BJ (cell line): ENCODE measurements at regions not wholly inside any gene's neighbourhood (a gene's known extent, or its start where the extent isn't known, plus 50 kb on each side); places are given as distances from the start of the nearest gene placed in this dataset.
"Not testable (repeated sequence)": the region's sequence is repeated elsewhere in the genome, so short reads cannot be mapped to it uniquely, and the experiment has no call there.

Source experiments
- CTCF ChIA-PET: fragments of 350-600 bp; formaldehyde crosslinking; extraction: SDS; loops from one replicate; lab custom pipeline; 2021; ENCODE audit warnings: antibody characterized with exemption, inconsistent platforms; lab: Yijun Ruan, JAX
- POLR2A ChIA-PET: fragments of 300-600 bp; sonication (Branson Sonifier 250); formaldehyde crosslinking; extraction: SDS; loops from one replicate; lab custom pipeline; 2021; ENCODE audit warnings: antibody characterized with exemption; lab: Charles Lee
- DNase-seq: peaks from one replicate; pipeline ENCODE4 v3.0.0-alpha.2; 2011; ENCODE audit warnings: low read depth
- H3K27me3 ChIP-seq: 2 replicates; pipeline ENCODE4 v1.6.0; 2011; ENCODE audit warnings: low read length; ENCODE audit not compliant: control insufficient read depth, insufficient read depth
- H3K36me3 ChIP-seq: 2 replicates; pipeline ENCODE4 v1.5.1; 2011; ENCODE audit warnings: low read length; ENCODE audit not compliant: control insufficient read depth, insufficient read depth
- H3K4me3 ChIP-seq: 2 replicates; pipeline ENCODE4 v1.5.1; 2011; ENCODE audit warnings: low read depth, mild to moderate bottlenecking, control low read depth, low read length

DNA sequence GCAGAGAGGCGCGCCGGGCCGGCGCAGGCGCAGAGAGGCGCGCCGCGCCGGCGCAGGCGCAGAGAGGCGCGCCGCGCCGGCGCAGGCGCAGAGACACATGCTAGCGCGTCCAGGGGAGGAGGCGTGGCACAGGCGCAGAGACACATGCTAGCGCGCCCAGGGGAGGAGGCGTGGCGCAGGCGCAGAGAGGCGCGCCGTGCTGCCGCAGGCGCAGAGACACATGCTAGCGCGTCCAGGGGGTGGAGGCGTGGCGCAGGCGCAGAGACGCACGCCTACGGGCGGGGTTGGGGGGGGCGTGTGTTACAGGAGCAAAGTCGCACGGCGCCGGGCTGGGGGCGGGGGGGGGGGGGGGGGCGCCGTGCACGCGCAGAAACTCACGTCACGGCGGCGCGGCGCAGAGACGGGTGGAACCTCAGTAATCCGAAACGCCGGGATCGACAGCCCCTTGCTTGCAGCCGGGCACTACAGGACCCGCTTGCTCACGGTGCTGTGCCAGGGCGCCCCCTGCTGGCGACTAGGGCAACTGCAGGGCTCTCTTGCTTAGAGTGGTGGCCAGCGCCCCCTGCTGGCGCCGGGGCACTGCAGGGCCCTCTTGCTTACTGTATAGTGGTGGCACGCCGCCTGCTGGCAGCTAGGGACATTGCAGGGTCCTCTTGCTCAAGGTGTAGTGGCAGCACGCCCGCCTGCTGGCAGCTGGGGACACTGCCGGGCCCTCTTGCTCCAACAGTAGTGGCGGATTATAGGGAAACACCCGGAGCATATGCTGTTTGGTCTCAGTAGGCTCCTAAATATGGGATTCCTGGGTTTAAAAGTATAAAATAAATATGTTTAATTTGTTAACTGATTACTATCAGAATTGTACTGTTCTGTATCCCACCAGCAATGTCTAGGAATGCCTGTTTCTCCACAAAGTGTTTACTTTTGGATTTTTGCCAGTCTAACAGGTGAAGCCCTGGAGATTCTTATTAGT is 269.9 kb downstream of the OR4F29 start:
- H3K36me3 ChIP-seq, CTCF ChIA-PET, POLR2A ChIA-PET, DNase-seq, H3K4me3 ChIP-seq, H3K27me3 ChIP-seq: not testable (repeated sequence)

DNA sequence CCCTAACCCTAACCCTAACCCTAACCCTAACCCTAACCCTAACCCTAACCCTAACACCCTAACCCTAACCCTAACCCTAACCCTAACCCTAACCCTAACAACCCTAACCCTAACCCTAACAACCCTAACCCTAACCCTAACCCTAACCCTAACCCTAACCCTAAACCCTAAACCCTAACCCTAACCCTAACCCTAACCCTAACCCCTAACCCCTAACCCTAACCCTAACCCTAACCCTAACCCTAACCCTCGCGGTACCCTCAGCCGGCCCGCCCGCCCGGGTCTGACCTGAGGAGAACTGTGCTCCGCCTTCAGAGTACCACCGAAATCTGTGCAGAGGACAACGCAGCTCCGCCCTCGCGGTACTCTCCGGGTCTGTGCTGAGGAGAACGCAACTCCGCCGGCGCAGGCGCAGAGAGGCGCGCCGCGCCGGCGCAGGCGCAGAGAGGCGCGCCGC is 270.7 kb downstream of the OR4F29 start:
- CTCF ChIA-PET, H3K27me3 ChIP-seq, H3K36me3 ChIP-seq, DNase-seq, POLR2A ChIA-PET, H3K4me3 ChIP-seq: not testable (repeated sequence)

DNA sequence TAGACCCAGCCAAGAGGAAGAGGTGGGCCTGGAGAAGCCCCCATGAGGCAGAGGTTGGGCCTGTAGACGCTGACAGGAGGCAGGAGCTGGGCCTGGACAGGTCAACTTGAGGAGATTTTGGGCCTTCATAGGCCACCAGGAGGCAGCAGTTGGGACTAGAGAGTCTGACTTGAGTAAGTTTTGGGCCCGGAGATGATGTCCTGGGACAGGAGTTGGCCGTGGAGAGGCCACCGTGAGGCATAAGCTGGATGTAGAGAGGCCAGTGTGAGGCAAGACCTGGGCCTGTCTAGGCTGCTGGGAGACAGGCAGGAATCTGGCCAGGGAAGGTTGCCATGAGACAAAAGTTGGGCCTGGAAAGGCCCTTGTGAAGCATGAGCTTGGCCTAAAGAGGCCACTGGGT is 312.6 kb downstream of the OR4F29 start:
- H3K27me3 ChIP-seq, DNase-seq, H3K4me3 ChIP-seq, CTCF ChIA-PET, POLR2A ChIA-PET, H3K36me3 ChIP-seq: not testable (repeated sequence)

DNA sequence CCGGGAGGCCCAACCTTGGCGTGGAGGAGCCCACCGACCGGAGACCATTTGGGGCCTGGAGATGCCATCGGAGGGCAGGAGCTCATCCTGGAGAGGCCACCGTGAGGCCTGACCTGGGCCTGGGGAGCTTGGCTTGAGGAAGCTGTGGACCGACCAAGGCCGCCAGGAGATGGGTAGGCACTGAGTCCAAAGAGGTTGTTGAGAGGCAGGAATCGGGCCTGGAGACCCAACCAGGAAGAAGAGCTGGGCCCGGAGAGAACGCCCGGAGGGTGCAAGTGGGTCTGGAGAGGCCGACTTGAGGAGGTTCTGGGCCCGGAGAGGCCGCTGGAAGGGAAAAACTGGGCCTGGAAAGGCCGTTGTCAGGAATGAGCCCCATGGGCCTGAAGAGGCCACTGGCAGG is 313.8 kb downstream of the OR4F29 start:
- H3K27me3 ChIP-seq, H3K36me3 ChIP-seq, DNase-seq, H3K4me3 ChIP-seq, POLR2A ChIA-PET, CTCF ChIA-PET: not testable (repeated sequence)

DNA sequence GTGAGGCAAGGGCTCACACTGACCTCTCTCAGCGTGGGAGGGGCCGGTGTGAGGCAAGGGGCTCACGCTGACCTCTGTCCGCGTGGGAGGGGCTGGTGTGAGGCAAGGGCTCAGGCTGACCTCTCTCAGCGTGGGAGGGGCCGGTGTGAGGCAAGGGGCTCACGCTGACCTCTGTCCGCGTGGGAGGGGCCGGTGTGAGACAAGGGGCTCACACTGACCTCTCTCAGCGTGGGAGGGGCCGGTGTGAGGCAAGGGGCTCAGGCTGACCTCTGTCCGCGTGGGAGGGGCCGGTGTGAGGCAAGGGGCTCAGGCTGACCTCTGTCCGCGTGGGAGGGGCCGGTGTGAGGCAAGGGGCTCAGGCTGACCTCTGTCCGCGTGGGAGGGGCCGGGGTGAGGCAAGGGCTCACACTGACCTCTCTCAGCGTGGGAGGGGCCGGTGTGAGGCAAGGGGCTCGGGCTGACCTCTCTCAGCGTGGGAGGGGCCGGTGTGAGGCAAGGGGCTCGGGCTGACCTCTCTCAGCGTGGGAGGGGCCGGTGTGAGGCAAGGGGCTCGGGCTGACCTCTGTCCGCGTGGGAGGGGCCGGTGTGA is 315.0 kb downstream of the OR4F29 start:
- H3K27me3 ChIP-seq: not testable (repeated sequence)

DNA sequence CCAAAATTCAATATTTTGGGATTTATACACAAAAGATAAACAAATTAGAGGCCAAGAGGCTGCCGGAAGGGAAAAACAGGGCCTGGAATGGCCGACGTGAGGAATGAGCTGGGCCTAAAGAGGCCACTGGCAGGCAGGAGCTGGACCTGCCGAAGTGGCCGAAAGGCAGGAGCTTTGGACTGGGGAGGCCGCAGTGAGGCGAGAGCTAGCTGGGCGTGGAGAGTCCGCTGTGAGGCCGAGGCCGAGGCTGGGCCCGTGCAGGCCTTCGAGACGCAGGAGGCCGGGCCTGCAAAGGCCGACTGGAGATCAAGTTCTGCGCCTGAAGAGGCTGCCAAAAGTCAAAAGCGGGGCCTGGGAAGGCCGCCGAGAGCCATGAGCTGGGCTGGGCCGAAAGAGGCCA is 316.5 kb downstream of the OR4F29 start:
- H3K36me3 ChIP-seq, POLR2A ChIA-PET, DNase-seq, H3K27me3 ChIP-seq, H3K4me3 ChIP-seq, CTCF ChIA-PET: not testable (repeated sequence)

More for the DNA sequence above, 315.0 kb downstream of the OR4F29 start:
- POLR2A ChIA-PET, DNase-seq, CTCF ChIA-PET, H3K36me3 ChIP-seq, H3K4me3 ChIP-seq: not testable (repeated sequence)

DNA sequence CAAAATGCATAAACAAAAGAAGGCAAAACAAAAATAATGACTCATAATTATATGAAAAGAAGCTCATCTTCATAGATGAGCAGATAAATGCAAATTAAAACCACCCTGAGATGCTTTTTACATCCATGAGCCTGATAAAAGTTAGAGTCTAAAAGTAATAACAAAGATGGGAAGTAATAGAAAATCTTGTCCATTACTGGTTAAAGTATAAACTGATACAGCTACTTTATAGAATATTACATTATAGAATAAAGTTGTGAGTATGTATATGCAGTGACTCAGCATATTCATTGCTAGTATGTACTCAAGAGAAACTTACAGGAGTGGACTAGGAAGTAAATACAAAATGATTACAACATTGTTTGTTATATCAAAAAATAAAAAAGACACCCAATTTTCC is 333.0 kb downstream of the OR4F29 start:
- H3K4me3 ChIP-seq, CTCF ChIA-PET, DNase-seq, H3K27me3 ChIP-seq, POLR2A ChIA-PET, H3K36me3 ChIP-seq: not testable (repeated sequence)

DNA sequence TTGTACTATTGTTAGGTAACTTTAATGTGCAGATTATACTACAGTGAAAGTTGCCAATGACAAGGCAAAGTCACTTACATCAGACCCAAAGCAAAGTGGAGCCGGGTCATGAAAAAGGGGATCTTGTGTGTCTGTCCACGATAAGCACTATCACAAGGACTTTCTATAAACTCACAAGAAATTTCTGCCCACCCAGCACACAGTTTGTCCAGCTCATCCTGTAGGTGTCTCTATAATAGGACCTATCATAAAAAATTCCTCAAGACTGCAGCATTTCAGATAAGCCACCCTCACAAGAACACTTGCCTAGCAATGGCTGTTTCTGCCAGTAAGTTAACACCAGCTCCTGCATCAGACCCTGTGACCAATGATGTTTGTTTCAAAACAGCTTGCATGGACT is 335.9 kb downstream of the OR4F29 start:
- CTCF ChIA-PET: not testable (repeated sequence)

DNA sequence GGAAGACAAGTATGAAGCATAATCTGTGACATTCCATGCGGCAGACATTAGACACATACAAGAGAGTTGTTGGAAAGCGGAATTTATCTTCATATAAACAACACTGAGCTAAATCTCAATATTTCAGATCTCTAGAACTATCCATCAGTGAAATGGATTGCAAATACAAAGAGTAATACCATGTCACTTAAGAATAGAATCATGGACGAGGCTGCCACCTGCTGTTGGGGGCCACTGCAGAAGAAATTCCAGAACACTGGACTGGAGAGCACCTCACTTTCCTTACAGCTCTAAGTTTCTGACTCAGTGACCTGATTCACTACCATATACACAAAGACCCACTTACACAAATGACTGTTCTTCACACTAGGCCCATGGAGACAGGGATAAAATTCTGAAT is 346.7 kb downstream of the OR4F29 start:
- H3K4me3 ChIP-seq, H3K27me3 ChIP-seq, DNase-seq, H3K36me3 ChIP-seq, POLR2A ChIA-PET, CTCF ChIA-PET: not testable (repeated sequence)

More for the DNA sequence above, 335.9 kb downstream of the OR4F29 start:
- H3K4me3 ChIP-seq, H3K27me3 ChIP-seq, H3K36me3 ChIP-seq, POLR2A ChIA-PET, DNase-seq: not testable (repeated sequence)

DNA sequence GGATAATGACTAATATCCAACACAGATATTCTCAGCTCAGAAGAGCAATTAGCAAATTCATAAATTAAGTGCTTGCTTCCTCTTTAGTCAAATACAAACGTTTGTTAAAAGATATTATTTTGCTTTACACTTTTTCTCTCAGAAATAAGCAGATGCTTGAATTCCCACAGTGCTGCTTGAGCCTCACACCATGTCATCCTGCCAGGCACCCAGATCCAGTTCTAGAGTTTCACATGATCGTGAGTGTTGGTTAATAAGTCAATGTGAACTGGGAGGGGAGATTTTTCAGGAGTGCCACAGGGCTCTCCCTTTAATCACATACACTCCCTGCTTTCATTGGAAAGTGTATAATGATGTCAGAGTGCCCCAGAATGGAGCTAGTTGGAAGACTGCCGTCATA is 352.0 kb downstream of the OR4F29 start:
- H3K36me3 ChIP-seq, POLR2A ChIA-PET, H3K4me3 ChIP-seq, CTCF ChIA-PET, H3K27me3 ChIP-seq, DNase-seq: not testable (repeated sequence)

DNA sequence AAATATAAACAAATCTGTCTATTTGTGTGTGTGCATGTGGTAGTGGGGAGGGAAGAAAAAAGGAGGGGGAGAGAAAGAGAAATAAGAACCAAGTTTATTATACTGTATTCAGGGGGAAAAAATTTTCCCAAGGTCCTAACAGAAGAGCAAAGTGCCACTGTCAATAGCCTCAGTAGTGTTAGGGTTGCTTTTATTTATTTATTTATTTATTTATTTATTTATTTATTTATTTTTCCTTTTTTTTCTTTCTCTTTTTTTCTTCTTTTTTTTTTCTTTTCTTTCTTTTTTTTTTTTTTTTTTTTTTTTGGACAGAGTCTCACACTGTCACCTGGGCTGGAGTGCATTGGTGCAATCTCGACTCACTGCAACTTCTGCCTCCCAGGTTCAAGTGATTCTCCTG is 352.7 kb downstream of the OR4F29 start:
- POLR2A ChIA-PET, DNase-seq, CTCF ChIA-PET: not testable (repeated sequence)

More for the DNA sequence above, 352.7 kb downstream of the OR4F29 start:
- H3K36me3 ChIP-seq, H3K4me3 ChIP-seq, H3K27me3 ChIP-seq: not testable (repeated sequence)
